PC-3 (cell line): ENCODE measurements at regions not wholly inside any gene's neighbourhood (a gene's known extent, or its start where the extent isn't known, plus 50 kb on each side); places are given as distances from the start of the nearest gene placed in this dataset.

ENCODE experiments used
- ATAC-seq: fragments of 200-7000 bp; cut with Tn5 transposase; 2 replicates; pipeline ENCODE4 v1.9.1; 2020; ENCODE audit warnings: mild to moderate bottlenecking, moderate library complexity
- BruUV-seq: library from RNA; stranded (reverse); fragments of 400-500 nt; replicated peaks from 2 replicates; lab custom pipeline; 2021; lab: Mats Ljungman, UMichigan
- CTCF ChIA-PET: fragments of 300-600 bp; sonication (Branson Sonifier 250); formaldehyde crosslinking; loops from one replicate; lab custom pipeline; 2022; ENCODE audit warnings: antibody characterized with exemption; lab: Charles Lee
- POLR2A ChIA-PET: fragments of 300-600 bp; sonication (Branson Sonifier 250); formaldehyde crosslinking; loops from one replicate; lab custom pipeline; 2022; ENCODE audit warnings: antibody characterized with exemption; ENCODE audit not compliant: unreplicated experiment; lab: Charles Lee
- DNase-seq: peaks from one replicate; pipeline ENCODE4 v3.0.0-alpha.2; 2015
- H2AFZ ChIP-seq: fragments of 300-600 bp; sonication (generic); 2 replicates; pipeline ENCODE4 v1.6.0; 2016; ENCODE audit warnings: antibody characterized with exemption, low read length
- H3F3A ChIP-seq: fragments of 300-600 bp; sonication (generic); one replicate; pipeline ENCODE4 v1.6.0; 2017; ENCODE audit warnings: antibody characterized with exemption, low read length, control low read depth, mild to moderate bottlenecking; ENCODE audit not compliant: unreplicated experiment
- H3K27ac ChIP-seq: fragments of 300-600 bp; sonication (generic); 2 replicates; pipeline ENCODE4 v1.5.1; 2016; ENCODE audit warnings: mild to moderate bottlenecking, low read length
- H3K27me3 ChIP-seq: fragments of 300-600 bp; sonication (generic); 2 replicates; pipeline ENCODE4 v1.6.1; 2016; ENCODE audit warnings: low read length, mixed read lengths
- H3K36me3 ChIP-seq: fragments of 300-600 bp; sonication (generic); 2 replicates; pipeline ENCODE4 v1.6.1; 2016; ENCODE audit warnings: low read depth, mixed run types, low read length, mixed read lengths
- H3K4me1 ChIP-seq: fragments of 300-600 bp; sonication (generic); 2 replicates; pipeline ENCODE4 v1.5.1; 2016; ENCODE audit warnings: low read length; ENCODE audit not compliant: insufficient read depth
- H3K4me2 ChIP-seq: fragments of 300-600 bp; sonication (generic); 2 replicates; pipeline ENCODE4 v1.6.0; 2016; ENCODE audit warnings: low read length
- H3K4me3 ChIP-seq: fragments of 300-600 bp; sonication (generic); 2 replicates; pipeline ENCODE4 v1.5.1; 2016; ENCODE audit warnings: mild to moderate bottlenecking, low read length, mixed read lengths
- H3K79me2 ChIP-seq: fragments of 300-600 bp; sonication (generic); 2 replicates; pipeline ENCODE4 v1.6.1; 2017; ENCODE audit warnings: low read length, mixed read lengths
- H3K9ac ChIP-seq: fragments of 300-600 bp; sonication (generic); 2 replicates; pipeline ENCODE4 v1.6.0; 2016; ENCODE audit warnings: mild to moderate bottlenecking, low read length
- H3K9me2 ChIP-seq: fragments of 300-600 bp; sonication (generic); replicated peaks from 2 replicates; pipeline ENCODE4 v1.6.1; 2016; ENCODE audit warnings: mixed run types, low read length, mixed read lengths
- H3K9me3 ChIP-seq: fragments of 300-600 bp; sonication (generic); 2 replicates; pipeline ENCODE4 v1.6.1; 2016; ENCODE audit warnings: low read length, mixed read lengths
- H4K20me1 ChIP-seq: fragments of 300-600 bp; sonication (generic); 2 replicates; pipeline ENCODE4 v1.6.1; 2016; ENCODE audit warnings: low read length, mixed read lengths
- CTCF ChIP-seq: fragments of 300-600 bp; sonication (generic); conservative IDR thresholded peaks from 2 replicates; pipeline ENCODE4 v1.5.1; 2017; ENCODE audit warnings: antibody characterized with exemption, low read depth, mild to moderate bottlenecking, low read length
- EZH2 ChIP-seq: fragments of 300-600 bp; sonication (generic); IDR thresholded peaks from one replicate; pipeline ENCODE4 v1.6.1; 2017; ENCODE audit warnings: antibody characterized with exemption, mild to moderate bottlenecking, low read length; ENCODE audit not compliant: unreplicated experiment
- EZH2phosphoT487 ChIP-seq: fragments of 300-600 bp; sonication (generic); IDR thresholded peaks from 2 replicates; pipeline ENCODE4 v1.6.1; 2018; ENCODE audit warnings: mild to moderate bottlenecking, antibody characterized with exemption, low read length, borderline replicate concordance
- intact Hi-C: fragments of 100-400 bp; cut with micrococcal nuclease; formaldehyde crosslinking; loops from 2 replicates; pipeline ENCODE4 v1.9.0; 2023

- H4K20me1 ChIP-seq = no peaks in the 10 kb centered on the region
- no peak overlapping the region for H3K27ac ChIP-seq
- TF ChIP-seq EZH2phosphoT487 (no peak), CTCF (no peak), EZH2 (no peak)
- POLR2A ChIA-PET = interaction anchor here (0.6 kb wide), 1 partner anchor 430 kb away, joined by 3 read pairs; no protein-coding TSS in a partner anchor
- no TSS peak for BruUV-seq
- no peaks in the 10 kb centered on the region for H3K79me2 ChIP-seq
- H3K36me3 ChIP-seq = no peaks in the 10 kb centered on the region
- no peak overlapping the region for H3K4me2 ChIP-seq
- CTCF ChIA-PET = no interaction called here
- DNase-seq (peak; percentile 40), ATAC-seq (peak; percentile 56)
- intact Hi-C loops = no loop called here
- no peaks in the 10 kb centered on the region for H3K27me3 ChIP-seq
- H3K9me3 ChIP-seq = no peaks in the 10 kb centered on the region; the same call in 1 of the 2 replicates
- no peaks in the 10 kb centered on the region for H3F3A ChIP-seq
- no peaks in the 10 kb centered on the region for H3K9me2 ChIP-seq
- no peak overlapping the region for H3K9ac ChIP-seq
- no peak overlapping the region for H2AFZ ChIP-seq
- no peak overlapping the region for H3K4me3 ChIP-seq
- H3K4me1 ChIP-seq = no peaks in the 10 kb centered on the region
Observed at GRCh38 chr15:36313021-36313420, 266.4 kb upstream of the CDIN1 start.

- no peak for TF ChIP-seq CTCF
- TF ChIP-seq EZH2phosphoT487 = no peak
- no peak for TF ChIP-seq EZH2
- Histone ChIP-seq H3K36me3 (no peaks in the 10 kb centered on the region), H2AFZ (no peak overlapping the region), H3K4me3 (no peak overlapping the region), H3F3A (no peaks in the 10 kb centered on the region), H3K4me2 (no peak overlapping the region), H3K27ac (no peak overlapping the region), H3K9me3 (no peaks in the 10 kb centered on the region; the same call in 1 of the 2 replicates), H4K20me1 (no peaks in the 10 kb centered on the region), H3K79me2 (no peaks in the 10 kb centered on the region), H3K4me1 (no peaks in the 10 kb centered on the region), H3K9ac (no peak overlapping the region), H3K9me2 (no peaks in the 10 kb centered on the region), H3K27me3 (no peaks in the 10 kb centered on the region)
- ATAC-seq (no peak), DNase-seq (no peak)
- intact Hi-C loops = no loop called here
- POLR2A ChIA-PET = no interaction called here
- BruUV-seq = no TSS peak
- CTCF ChIA-PET = no interaction called here
Observed at GRCh38 chr15:36313736-36314280, 265.6 kb upstream of the CDIN1 start.

GRCh38 chr15:36315649-36316048 lies 263.8 kb upstream of the CDIN1 start:
- Histone ChIP-seq H3F3A (no peaks in the 10 kb centered on the region), H3K36me3 (no peaks in the 10 kb centered on the region), H3K27me3 (no peaks in the 10 kb centered on the region), H3K9me3 (no peaks in the 10 kb centered on the region), H3K4me1 (no peaks in the 10 kb centered on the region), H4K20me1 (no peaks in the 10 kb centered on the region), H3K9me2 (no peaks in the 10 kb centered on the region), H2AFZ (no peak overlapping the region), H3K79me2 (no peaks in the 10 kb centered on the region), H3K4me2 (no peak overlapping the region), H3K4me3 (no peak overlapping the region), H3K27ac (no peak overlapping the region), H3K9ac (no peak overlapping the region)
- CTCF ChIA-PET = no interaction called here
- no peak for ATAC-seq
- no peak for DNase-seq
- no peak for TF ChIP-seq EZH2
- TF ChIP-seq EZH2phosphoT487 = no peak
- TF ChIP-seq CTCF = no peak
- POLR2A ChIA-PET = no interaction called here
- intact Hi-C loops = no loop called here
- BruUV-seq = no TSS peak
